ENCODE measurements at regions not wholly inside any gene's neighbourhood (a gene's known extent, or its start where the extent isn't known, plus 50 kb on each side); places are given as distances from the start of the nearest gene placed in this dataset.

GRCh38 chr18:60888071-60888624 is 445.1 kb upstream of the CDH20 start:
- H3K36me3 Mint-ChIP-seq (ENCODE audit: insufficient read depth): no peaks in the 10 kb centered on the region
- no peaks in the 10 kb centered on the region for H3K9me3 Mint-ChIP-seq (ENCODE audit: low read depth)
- H3K4me3 Mint-ChIP-seq (ENCODE audit: low read depth): no peak overlapping the region
- no peaks in the 10 kb centered on the region for H3K4me1 Mint-ChIP-seq (ENCODE audit: low read depth)
- no peak overlapping the region for H3K27ac Mint-ChIP-seq
- TF ChIP-seq, protein P1, sequence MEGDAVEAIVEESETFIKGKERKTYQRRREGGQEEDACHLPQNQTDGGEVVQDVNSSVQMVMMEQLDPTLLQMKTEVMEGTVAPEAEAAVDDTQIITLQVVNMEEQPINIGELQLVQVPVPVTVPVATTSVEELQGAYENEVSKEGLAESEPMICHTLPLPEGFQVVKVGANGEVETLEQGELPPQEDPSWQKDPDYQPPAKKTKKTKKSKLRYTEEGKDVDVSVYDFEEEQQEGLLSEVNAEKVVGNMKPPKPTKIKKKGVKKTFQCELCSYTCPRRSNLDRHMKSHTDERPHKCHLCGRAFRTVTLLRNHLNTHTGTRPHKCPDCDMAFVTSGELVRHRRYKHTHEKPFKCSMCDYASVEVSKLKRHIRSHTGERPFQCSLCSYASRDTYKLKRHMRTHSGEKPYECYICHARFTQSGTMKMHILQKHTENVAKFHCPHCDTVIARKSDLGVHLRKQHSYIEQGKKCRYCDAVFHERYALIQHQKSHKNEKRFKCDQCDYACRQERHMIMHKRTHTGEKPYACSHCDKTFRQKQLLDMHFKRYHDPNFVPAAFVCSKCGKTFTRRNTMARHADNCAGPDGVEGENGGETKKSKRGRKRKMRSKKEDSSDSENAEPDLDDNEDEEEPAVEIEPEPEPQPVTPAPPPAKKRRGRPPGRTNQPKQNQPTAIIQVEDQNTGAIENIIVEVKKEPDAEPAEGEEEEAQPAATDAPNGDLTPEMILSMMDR (IDR thresholded peaks at IDR 0.05; ENCODE audit: unreplicated experiment): no peak
- no peak for DNase-seq (ENCODE audit: low spot score, unreplicated experiment)
- H3K27me3 Mint-ChIP-seq: no peaks in the 10 kb centered on the region

- Mint-ChIP-seq H3K9me3 (ENCODE audit: low read depth) (no peaks in the 10 kb centered on the region), H3K27ac (no peak overlapping the region), H3K27me3 (no peaks in the 10 kb centered on the region), H3K4me1 (ENCODE audit: low read depth) (no peaks in the 10 kb centered on the region), H3K36me3 (ENCODE audit: insufficient read depth) (no peaks in the 10 kb centered on the region), H3K4me3 (ENCODE audit: low read depth) (no peak overlapping the region)
- no peak for DNase-seq (ENCODE audit: low spot score, unreplicated experiment)
- TF ChIP-seq, protein P1 (IDR thresholded peaks at IDR 0.05; ENCODE audit: unreplicated experiment): no peak
These were observed 443.8 kb upstream of the CDH20 start for GRCh38 chr18:60889442-60889841.

GRCh38 chr18:60891936-60892335 is 441.3 kb upstream of the CDH20 start:
- Mint-ChIP-seq H3K4me3 (ENCODE audit: low read depth) (no peak overlapping the region), H3K27ac (no peak overlapping the region), H3K4me1 (ENCODE audit: low read depth) (no peaks in the 10 kb centered on the region), H3K27me3 (no peaks in the 10 kb centered on the region), H3K36me3 (ENCODE audit: insufficient read depth) (no peaks in the 10 kb centered on the region), H3K9me3 (ENCODE audit: low read depth) (no peaks in the 10 kb centered on the region)
- TF ChIP-seq, protein P1 (IDR thresholded peaks at IDR 0.05; ENCODE audit: unreplicated experiment): no peak
- DNase-seq (ENCODE audit: low spot score, unreplicated experiment): no peak

DNA sequence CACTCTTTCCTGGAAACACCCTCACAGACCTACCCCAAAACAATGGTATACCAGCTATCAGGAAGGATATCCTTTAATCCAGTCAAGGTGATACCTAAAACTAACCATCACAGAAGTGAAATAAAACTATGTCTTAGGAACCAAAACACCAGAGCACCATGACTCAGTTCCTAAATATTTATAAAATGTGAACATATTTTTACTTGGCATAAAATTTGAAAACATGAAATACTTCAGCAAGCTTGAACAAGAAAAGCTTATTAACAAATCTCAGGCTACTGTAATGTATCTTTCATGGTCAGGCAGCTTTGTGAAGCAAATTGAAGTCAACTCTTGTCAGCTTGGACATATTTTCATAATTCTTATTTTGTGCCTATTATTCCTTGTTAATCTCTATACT is 440.8 kb upstream of the CDH20 start:
- TF ChIP-seq, protein P1 (IDR thresholded peaks at IDR 0.05; ENCODE audit: unreplicated experiment): no peak
- DNase-seq (ENCODE audit: low spot score, unreplicated experiment): no peak

DNA sequence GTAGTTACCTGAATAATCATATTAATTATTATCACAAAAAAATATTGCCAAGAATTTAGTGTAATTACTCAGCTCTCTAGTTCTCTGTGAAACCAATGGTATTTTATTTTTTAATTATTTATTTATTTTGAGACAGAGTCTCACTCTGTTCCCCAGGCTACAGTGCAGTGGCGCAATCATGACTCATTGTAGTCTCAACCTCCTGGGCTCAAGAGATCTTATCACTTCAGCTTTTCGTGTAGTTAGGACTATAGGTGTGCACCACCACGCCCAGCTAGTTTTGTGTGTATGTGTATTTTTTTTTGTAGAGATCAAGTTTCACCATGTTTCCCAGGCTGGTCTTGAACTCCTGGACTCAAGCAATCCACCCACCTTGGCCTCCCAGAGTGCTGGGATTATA is 440.4 kb upstream of the CDH20 start:
- TF ChIP-seq, protein P1 (IDR thresholded peaks at IDR 0.05; ENCODE audit: unreplicated experiment): no peak
- Mint-ChIP-seq H3K9me3 (ENCODE audit: low read depth) (no peaks in the 10 kb centered on the region), H3K4me1 (ENCODE audit: low read depth) (no peaks in the 10 kb centered on the region), H3K27ac (no peak overlapping the region), H3K36me3 (ENCODE audit: insufficient read depth) (no peaks in the 10 kb centered on the region), H3K27me3 (no peaks in the 10 kb centered on the region), H3K4me3 (ENCODE audit: low read depth) (no peak overlapping the region)
- DNase-seq (ENCODE audit: low spot score, unreplicated experiment): no peak

More for the DNA sequence above, 440.8 kb upstream of the CDH20 start:
- Mint-ChIP-seq H3K27me3 (no peaks in the 10 kb centered on the region), H3K4me3 (ENCODE audit: low read depth) (no peak overlapping the region), H3K9me3 (ENCODE audit: low read depth) (no peaks in the 10 kb centered on the region), H3K36me3 (ENCODE audit: insufficient read depth) (no peaks in the 10 kb centered on the region), H3K4me1 (ENCODE audit: low read depth) (no peaks in the 10 kb centered on the region), H3K27ac (no peak overlapping the region)
